OCI-LY1 (cell line): ENCODE measurements at regions not wholly inside any gene's neighbourhood (a gene's known extent, or its start where the extent isn't known, plus 50 kb on each side); places are given as distances from the start of the nearest gene placed in this dataset.

ENCODE experiments used
- H2AFZ ChIP-seq: fragments of 200-600 bp; sonication (generic), shearing (Covaris generic); 2 replicates; pipeline ENCODE4 v1.6.0; 2014; ENCODE audit warnings: antibody characterized with exemption, mild to moderate bottlenecking, low read length
- H3F3A ChIP-seq: fragments of 200-600 bp; sonication (generic), shearing (Covaris generic); 2 replicates; pipeline ENCODE4 v1.6.0; 2014; ENCODE audit warnings: mild to moderate bottlenecking, antibody characterized with exemption, low read length, moderate library complexity; ENCODE audit not compliant: insufficient read depth
- H3K27ac ChIP-seq: fragments of 200-600 bp; sonication (generic); 2 replicates; pipeline ENCODE4 v1.5.1; 2014; ENCODE audit warnings: low read length, mixed run types, mild to moderate bottlenecking, low read depth; ENCODE audit not compliant: poor library complexity, severe bottlenecking
- H3K27me3 ChIP-seq: fragments of 200-600 bp; sonication (generic); 2 replicates; pipeline ENCODE4 v1.6.0; 2014; ENCODE audit warnings: antibody characterized with exemption, mild to moderate bottlenecking, low read length, moderate library complexity; ENCODE audit not compliant: insufficient read depth
- H3K36me3 ChIP-seq: fragments of 200-600 bp; sonication (generic); 2 replicates; pipeline ENCODE4 v1.6.1; 2014; ENCODE audit warnings: mild to moderate bottlenecking, antibody characterized with exemption, low read length, moderate library complexity, mixed read lengths; ENCODE audit not compliant: insufficient read depth
- H3K4me1 ChIP-seq: fragments of 200-600 bp; sonication (generic); 2 replicates; pipeline ENCODE4 v1.5.1; 2014; ENCODE audit warnings: mild to moderate bottlenecking, low read length, moderate library complexity; ENCODE audit not compliant: insufficient read depth, severe bottlenecking
- H3K4me2 ChIP-seq: fragments of 200-600 bp; sonication (generic), shearing (Covaris generic); 2 replicates; pipeline ENCODE4 v1.6.1; 2014; ENCODE audit warnings: low read length
- H3K4me3 ChIP-seq: fragments of 200-600 bp; sonication (generic); 2 replicates; pipeline ENCODE4 v1.5.1; 2014; ENCODE audit warnings: low read length, low read depth, mild to moderate bottlenecking, mixed read lengths; ENCODE audit not compliant: poor library complexity, severe bottlenecking
- H3K79me2 ChIP-seq: fragments of 200-600 bp; shearing (Covaris generic); 2 replicates; pipeline ENCODE4 v1.6.1; 2016; ENCODE audit warnings: mixed run types, low read length, mixed read lengths; ENCODE audit not compliant: insufficient read depth
- H3K9ac ChIP-seq: fragments of 200-600 bp; sonication (generic), shearing (Covaris generic); 2 replicates; pipeline ENCODE4 v1.6.1; 2014; ENCODE audit warnings: mild to moderate bottlenecking, low read length, mixed read lengths
- H3K9me2 ChIP-seq: fragments of 200-600 bp; sonication (generic), shearing (Covaris generic); 2 replicates; pipeline ENCODE4 v1.6.1; 2014; ENCODE audit warnings: low read depth, mild to moderate bottlenecking, low read length, mixed read lengths
- H3K9me3 ChIP-seq: fragments of 200-600 bp; shearing (Covaris generic); 2 replicates; pipeline ENCODE4 v1.6.1; 2014; ENCODE audit warnings: low read length, mixed read lengths
- H4K20me1 ChIP-seq: fragments of 200-600 bp; sonication (generic), shearing (Covaris generic); 2 replicates; pipeline ENCODE4 v1.6.0; 2016; ENCODE audit warnings: mild to moderate bottlenecking, low read length; ENCODE audit not compliant: insufficient read depth
- CTCF ChIP-seq: fragments of 200-600 bp; sonication (generic), shearing (Covaris generic); IDR thresholded peaks from 2 replicates; pipeline ENCODE4 v1.5.1; 2017; ENCODE audit warnings: mild to moderate bottlenecking, antibody characterized with exemption, low read length, moderate library complexity, mixed read lengths
- EZH2 ChIP-seq: fragments of 200-600 bp; sonication (generic), shearing (Covaris generic); IDR thresholded peaks from 2 replicates; pipeline ENCODE4 v1.8.0; 2017; ENCODE audit warnings: borderline replicate concordance, mixed run types, mild to moderate bottlenecking, antibody characterized with exemption, low read length, moderate library complexity, mixed read lengths

- Histone ChIP-seq H3K4me1 (no peaks in the 10 kb centered on the region), H3K79me2 (no peaks in the 10 kb centered on the region), H2AFZ (no peak overlapping the region), H4K20me1 (no peaks in the 10 kb centered on the region), H3K9ac (no peak overlapping the region), H3K27ac (no peak overlapping the region), H3K4me2 (no peak overlapping the region), H3K4me3 (no peak overlapping the region), H3K9me3 (no peaks in the 10 kb centered on the region), H3K27me3 (no peaks in the 10 kb centered on the region), H3K36me3 (no peaks in the 10 kb centered on the region), H3F3A (no peaks in the 10 kb centered on the region), H3K9me2 (no peaks in the 10 kb centered on the region)
- TF ChIP-seq CTCF (no peak), EZH2 (no peak)
Measured at GRCh38 chr1:106043971-106044370, 1012.5 kb upstream of the PRMT6 start.

- Histone ChIP-seq H2AFZ (no peak overlapping the region), H3K27me3 (no peaks in the 10 kb centered on the region), H3K79me2 (no peaks in the 10 kb centered on the region), H3F3A (no peaks in the 10 kb centered on the region), H4K20me1 (no peaks in the 10 kb centered on the region), H3K4me2 (no peak overlapping the region), H3K27ac (no peak overlapping the region), H3K9ac (no peak overlapping the region), H3K4me3 (no peak overlapping the region), H3K9me3 (no peaks in the 10 kb centered on the region), H3K36me3 (no peaks in the 10 kb centered on the region), H3K4me1 (no peaks in the 10 kb centered on the region), H3K9me2 (no peaks in the 10 kb centered on the region)
- TF ChIP-seq EZH2: no peak
- TF ChIP-seq CTCF: no peak
Measured at GRCh38 chr1:106047210-106047609, 1009.3 kb upstream of the PRMT6 start.

- Histone ChIP-seq H4K20me1 (no peaks in the 10 kb centered on the region), H2AFZ (no peak overlapping the region), H3K4me1 (no peaks in the 10 kb centered on the region), H3K9me3 (no peaks in the 10 kb centered on the region), H3K27me3 (no peaks in the 10 kb centered on the region), H3K36me3 (no peaks in the 10 kb centered on the region), H3F3A (no peaks in the 10 kb centered on the region), H3K79me2 (no peaks in the 10 kb centered on the region), H3K4me3 (no peak overlapping the region), H3K27ac (no peak overlapping the region), H3K9me2 (no peaks in the 10 kb centered on the region), H3K4me2 (no peak overlapping the region), H3K9ac (no peak overlapping the region)
- TF ChIP-seq EZH2 (no peak), CTCF (no peak)
Measured at GRCh38 chr1:106049595-106049994, 1006.9 kb upstream of the PRMT6 start.
